ENCODE measurements at regions not wholly inside any gene's neighbourhood (a gene's known extent, or its start where the extent isn't known, plus 50 kb on each side); places are given as distances from the start of the nearest gene placed in this dataset.

GRCh38 chr10:36748128-36748871 is 377.1 kb upstream of the ANKRD30A start:
- TF ChIP-seq, protein P1, sequence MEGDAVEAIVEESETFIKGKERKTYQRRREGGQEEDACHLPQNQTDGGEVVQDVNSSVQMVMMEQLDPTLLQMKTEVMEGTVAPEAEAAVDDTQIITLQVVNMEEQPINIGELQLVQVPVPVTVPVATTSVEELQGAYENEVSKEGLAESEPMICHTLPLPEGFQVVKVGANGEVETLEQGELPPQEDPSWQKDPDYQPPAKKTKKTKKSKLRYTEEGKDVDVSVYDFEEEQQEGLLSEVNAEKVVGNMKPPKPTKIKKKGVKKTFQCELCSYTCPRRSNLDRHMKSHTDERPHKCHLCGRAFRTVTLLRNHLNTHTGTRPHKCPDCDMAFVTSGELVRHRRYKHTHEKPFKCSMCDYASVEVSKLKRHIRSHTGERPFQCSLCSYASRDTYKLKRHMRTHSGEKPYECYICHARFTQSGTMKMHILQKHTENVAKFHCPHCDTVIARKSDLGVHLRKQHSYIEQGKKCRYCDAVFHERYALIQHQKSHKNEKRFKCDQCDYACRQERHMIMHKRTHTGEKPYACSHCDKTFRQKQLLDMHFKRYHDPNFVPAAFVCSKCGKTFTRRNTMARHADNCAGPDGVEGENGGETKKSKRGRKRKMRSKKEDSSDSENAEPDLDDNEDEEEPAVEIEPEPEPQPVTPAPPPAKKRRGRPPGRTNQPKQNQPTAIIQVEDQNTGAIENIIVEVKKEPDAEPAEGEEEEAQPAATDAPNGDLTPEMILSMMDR (IDR thresholded peaks at IDR 0.05), result no peak
- TF ChIP-seq POLR2A (IDR thresholded peaks at IDR 0.05), result no peak
- TF ChIP-seq EP300 (IDR thresholded peaks at IDR 0.05), result no peak
